ENCODE measurements at regions not wholly inside any gene's neighbourhood (a gene's known extent, or its start where the extent isn't known, plus 50 kb on each side); places are given as distances from the start of the nearest gene placed in this dataset.
"Not testable (repeated sequence)": the region's sequence is repeated elsewhere in the genome, so short reads cannot be mapped to it uniquely, and the experiment has no call there.

- no peak overlapping the region for H2AFZ ChIP-seq (ENCODE audit: low read depth, low read length, severe bottlenecking)
- H3K79me2 ChIP-seq (ENCODE audit: insufficient read depth, low read length) = no peaks in the 10 kb centered on the region
- H3K36me3 ChIP-seq (ENCODE audit: low read length) = no peaks in the 10 kb centered on the region
- no peak overlapping the region for H3K4me2 ChIP-seq (ENCODE audit: low read depth, low read length, poor library complexity, severe bottlenecking)
- no peaks in the 10 kb centered on the region for H4K20me1 ChIP-seq (ENCODE audit: low read depth, low read length)
- no peak overlapping the region for H3K9ac ChIP-seq (ENCODE audit: low read length)
- H3K4me3 ChIP-seq (ENCODE audit: insufficient read depth, low read length, poor library complexity, severe bottlenecking) = no peak overlapping the region
- H3K9me3 ChIP-seq (ENCODE audit: insufficient read depth, low read length) = no peaks in the 10 kb centered on the region; the same call in 1 of the 2 replicates
- H3F3A ChIP-seq (ENCODE audit: insufficient read depth) = no peaks in the 10 kb centered on the region
- H3K9me2 ChIP-seq (replicated peaks; ENCODE audit: insufficient read depth, low read length) = no peaks in the 10 kb centered on the region
- H3K27ac ChIP-seq (ENCODE audit: low read depth, low read length) = no peak overlapping the region
- no peak for TF ChIP-seq CTCF (IDR thresholded peaks at IDR 0.05; ENCODE audit: insufficient read depth, low read length, poor library complexity, severe bottlenecking)
- no peaks in the 10 kb centered on the region for H3K27me3 ChIP-seq (ENCODE audit: low read length)
Measured at GRCh38 chr15:47903368-47903767, 186.1 kb downstream of the SEMA6D start.

GRCh38 chr15:47908486-47908885 is 191.2 kb downstream of the SEMA6D start:
- no peak overlapping the region for H3K27ac ChIP-seq (ENCODE audit: low read depth, low read length)
- H3K9ac ChIP-seq (ENCODE audit: low read length) = no peak overlapping the region
- no peaks in the 10 kb centered on the region for H3K36me3 ChIP-seq (ENCODE audit: low read length)
- H4K20me1 ChIP-seq (ENCODE audit: low read depth, low read length) = no peaks in the 10 kb centered on the region
- no peaks in the 10 kb centered on the region for H3K9me2 ChIP-seq (replicated peaks; ENCODE audit: insufficient read depth, low read length)
- H2AFZ ChIP-seq (ENCODE audit: low read depth, low read length, severe bottlenecking) = no peak overlapping the region
- no peaks in the 10 kb centered on the region; the same call in 1 of the 2 replicates for H3K9me3 ChIP-seq (ENCODE audit: insufficient read depth, low read length)
- H3K79me2 ChIP-seq (ENCODE audit: insufficient read depth, low read length) = no peaks in the 10 kb centered on the region
- H3K27me3 ChIP-seq (ENCODE audit: low read length) = no peaks in the 10 kb centered on the region
- TF ChIP-seq CTCF (IDR thresholded peaks at IDR 0.05; ENCODE audit: insufficient read depth, low read length, poor library complexity, severe bottlenecking) (no peak), EZH2phosphoT487 (conservative IDR thresholded peaks at IDR 0.05; ENCODE audit: low read length) (no peak)
- H3K4me3 ChIP-seq (ENCODE audit: insufficient read depth, low read length, poor library complexity, severe bottlenecking) = no peak overlapping the region
- H3F3A ChIP-seq (ENCODE audit: insufficient read depth) = no peaks in the 10 kb centered on the region
- no peak overlapping the region for H3K4me2 ChIP-seq (ENCODE audit: low read depth, low read length, poor library complexity, severe bottlenecking)

GRCh38 chr15:47908950-47909670 is 191.8 kb downstream of the SEMA6D start:
- Histone ChIP-seq H3K4me3 (ENCODE audit: insufficient read depth, low read length, poor library complexity, severe bottlenecking) (no peak overlapping the region), H3K27ac (ENCODE audit: low read depth, low read length) (no peak overlapping the region), H3K9me2 (replicated peaks; ENCODE audit: insufficient read depth, low read length) (no peaks in the 10 kb centered on the region), H3K79me2 (ENCODE audit: insufficient read depth, low read length) (no peaks in the 10 kb centered on the region), H3F3A (ENCODE audit: insufficient read depth) (no peaks in the 10 kb centered on the region), H3K27me3 (ENCODE audit: low read length) (no peaks in the 10 kb centered on the region), H3K36me3 (ENCODE audit: low read length) (no peaks in the 10 kb centered on the region), H3K9ac (ENCODE audit: low read length) (no peak overlapping the region), H3K4me2 (ENCODE audit: low read depth, low read length, poor library complexity, severe bottlenecking) (no peak overlapping the region), H3K9me3 (ENCODE audit: insufficient read depth, low read length) (no peaks in the 10 kb centered on the region), H4K20me1 (ENCODE audit: low read depth, low read length) (no peaks in the 10 kb centered on the region), H2AFZ (ENCODE audit: low read depth, low read length, severe bottlenecking) (no peak overlapping the region)
- TF ChIP-seq CTCF (IDR thresholded peaks at IDR 0.05; ENCODE audit: insufficient read depth, low read length, poor library complexity, severe bottlenecking) (no peak), EZH2phosphoT487 (conservative IDR thresholded peaks at IDR 0.05; ENCODE audit: low read length) (no peak)

GRCh38 chr15:47912910-47913309 is 195.6 kb downstream of the SEMA6D start:
- not testable (repeated sequence) for H3K9me2 ChIP-seq (replicated peaks; ENCODE audit: insufficient read depth, low read length); H3K4me3 ChIP-seq (ENCODE audit: insufficient read depth, low read length, poor library complexity, severe bottlenecking); H4K20me1 ChIP-seq (ENCODE audit: low read depth, low read length); H3K27me3 ChIP-seq (ENCODE audit: low read length); H3K9me3 ChIP-seq (ENCODE audit: insufficient read depth, low read length); H3K4me2 ChIP-seq (ENCODE audit: low read depth, low read length, poor library complexity, severe bottlenecking); H3K79me2 ChIP-seq (ENCODE audit: insufficient read depth, low read length); H3F3A ChIP-seq (ENCODE audit: insufficient read depth); H3K27ac ChIP-seq (ENCODE audit: low read depth, low read length); H2AFZ ChIP-seq (ENCODE audit: low read depth, low read length, severe bottlenecking); H3K36me3 ChIP-seq (ENCODE audit: low read length); H3K9ac ChIP-seq (ENCODE audit: low read length)
